Neural cell (in vitro differentiated cells): ENCODE measurements at regions not wholly inside any gene's neighbourhood (a gene's known extent, or its start where the extent isn't known, plus 50 kb on each side); places are given as distances from the start of the nearest gene placed in this dataset.

ENCODE experiments used
- H2AFZ ChIP-seq: fragments of 200-600, 300-800 bp; sonication (generic), shearing (Covaris generic); 2 replicates; pipeline ENCODE4 v1.6.0; 2014; ENCODE audit warnings: low read depth, mild to moderate bottlenecking, antibody characterized with exemption, low read length, moderate library complexity
- H3F3A ChIP-seq: fragments of 200-600 bp; shearing (Covaris generic); 2 replicates; pipeline ENCODE4 v1.6.1; 2016; ENCODE audit warnings: mild to moderate bottlenecking, moderate library complexity, mixed read lengths, antibody characterized with exemption, low read length; ENCODE audit not compliant: insufficient read depth, poor library complexity, severe bottlenecking
- H3K27ac ChIP-seq: fragments of 200-600, 300-800 bp; sonication (generic), shearing (Covaris generic); 2 replicates; pipeline ENCODE4 v1.5.1; 2014; ENCODE audit warnings: mild to moderate bottlenecking, low read length, moderate library complexity
- H3K27me3 ChIP-seq: fragments of 300-800, 200-600 bp; sonication (generic), shearing (Covaris generic); 2 replicates; pipeline ENCODE4 v1.6.0; 2014; ENCODE audit warnings: mild to moderate bottlenecking, low read depth, low read length, moderate library complexity; ENCODE audit not compliant: insufficient read depth
- H3K36me3 ChIP-seq: fragments of 300-800, 200-600 bp; sonication (generic), shearing (Covaris generic); 2 replicates; pipeline ENCODE4 v1.5.1; 2014; ENCODE audit warnings: mild to moderate bottlenecking, antibody characterized with exemption, low read length, moderate library complexity; ENCODE audit not compliant: insufficient read depth
- H3K4me2 ChIP-seq: fragments of 300-800, 200-600 bp; sonication (generic), shearing (Covaris generic); 2 replicates; pipeline ENCODE4 v1.6.0; 2014; ENCODE audit warnings: mild to moderate bottlenecking, low read length
- H3K4me3 ChIP-seq: fragments of 300-800, 200-600 bp; sonication (generic), shearing (Covaris generic); 2 replicates; pipeline ENCODE4 v1.5.1; 2014; ENCODE audit warnings: mild to moderate bottlenecking, low read length, moderate library complexity
- H3K79me2 ChIP-seq: fragments of 200-600 bp; shearing (Covaris generic); replicated peaks from 2 replicates; pipeline ENCODE4 v1.6.0; 2014; ENCODE audit warnings: mild to moderate bottlenecking, low read length, moderate library complexity; ENCODE audit not compliant: insufficient read depth
- H3K9ac ChIP-seq: fragments of 300-800, 200-600 bp; sonication (generic), shearing (Covaris generic); 2 replicates; pipeline ENCODE4 v1.6.1; 2016; ENCODE audit warnings: mild to moderate bottlenecking, low read length, mixed read lengths
- H3K9me2 ChIP-seq: fragments of 200-600 bp; shearing (Covaris generic); 2 replicates; pipeline ENCODE4 v1.6.1; 2016; ENCODE audit warnings: mild to moderate bottlenecking, low read length, mixed read lengths; ENCODE audit not compliant: insufficient read depth
- H3K9me3 ChIP-seq: fragments of 200-600, 300-800 bp; sonication (generic), shearing (Covaris generic); 2 replicates; pipeline ENCODE4 v1.6.1; 2016; ENCODE audit warnings: mild to moderate bottlenecking, mixed run types, low read length, moderate library complexity, mixed read lengths
- H4K20me1 ChIP-seq: fragments of 200-600 bp; shearing (Covaris generic); 2 replicates; pipeline ENCODE4 v1.6.1; 2016; ENCODE audit warnings: mild to moderate bottlenecking, mixed run types; ENCODE audit not compliant: insufficient read depth
- CTCF ChIP-seq: fragments of 450-650 bp; IDR thresholded peaks from 2 replicates; pipeline ENCODE4 v1.5.1; 2014; ENCODE audit warnings: antibody characterized with exemption, mild to moderate bottlenecking, moderate library complexity; ENCODE audit not compliant: poor library complexity, severe bottlenecking
- EP300 ChIP-seq: fragments of 450-650 bp; conservative IDR thresholded peaks from 2 replicates; pipeline ENCODE4 v1.6.1; 2014; ENCODE audit warnings: antibody characterized with exemption, mild to moderate bottlenecking, moderate library complexity; ENCODE audit not compliant: poor library complexity, severe bottlenecking
- EZH2 ChIP-seq: fragments of 200-600, 300-800 bp; shearing (Covaris generic), sonication (generic); IDR thresholded peaks from 2 replicates; pipeline ENCODE4 v1.6.1; 2014; ENCODE audit warnings: antibody characterized with exemption, low read length, borderline replicate concordance, mild to moderate bottlenecking; ENCODE audit not compliant: insufficient read depth, poor library complexity, severe bottlenecking
- MXI1 ChIP-seq: fragments of 450-650 bp; conservative IDR thresholded peaks from 2 replicates; pipeline ENCODE4 v1.6.1; 2014; ENCODE audit warnings: antibody characterized with exemption, mild to moderate bottlenecking; ENCODE audit not compliant: poor library complexity, severe bottlenecking
- POLR2AphosphoS5 ChIP-seq: IDR thresholded peaks from 2 replicates; pipeline ENCODE4 v1.6.1; 2012
- RAD21 ChIP-seq: fragments of 450-650 bp; conservative IDR thresholded peaks from 2 replicates; pipeline ENCODE4 v1.6.1; 2014; ENCODE audit warnings: antibody characterized with exemption, mild to moderate bottlenecking, moderate library complexity
- REST ChIP-seq: IDR thresholded peaks from 2 replicates; pipeline ENCODE4 v1.6.1; 2012; ENCODE audit warnings: borderline replicate concordance
- SMC3 ChIP-seq: fragments of 450-650 bp; conservative IDR thresholded peaks from 2 replicates; pipeline ENCODE4 v1.6.1; 2014; ENCODE audit warnings: antibody characterized with exemption, mild to moderate bottlenecking, moderate library complexity; ENCODE audit not compliant: poor library complexity
- TAF1 ChIP-seq: IDR thresholded peaks from 2 replicates; pipeline ENCODE4 v1.6.1; 2012; ENCODE audit warnings: low read depth

GRCh38 chr2:239574434-239575156 is 173.8 kb upstream of the HDAC4 start:
- Histone ChIP-seq H3K9ac (no peak overlapping the region), H4K20me1 (no peaks in the 10 kb centered on the region), H3K4me3 (no peak overlapping the region), H3K27ac (no peak overlapping the region), H2AFZ (no peak overlapping the region), H3K4me2 (no peak overlapping the region), H3F3A (no peaks in the 10 kb centered on the region), H3K79me2 (no peaks in the 10 kb centered on the region), H3K9me3 (no peaks in the 10 kb centered on the region), H3K36me3 (no peaks in the 10 kb centered on the region), H3K27me3 (no peaks in the 10 kb centered on the region), H3K9me2 (no peaks in the 10 kb centered on the region)
- TF ChIP-seq EZH2: no peak
- no peak for TF ChIP-seq REST
- TF ChIP-seq MXI1: no peak
- TF ChIP-seq POLR2AphosphoS5: no peak
- no peak for TF ChIP-seq TAF1
- TF ChIP-seq SMC3: no peak

- H3K79me2 ChIP-seq: no peaks in the 10 kb centered on the region
- H4K20me1 ChIP-seq: no peaks in the 10 kb centered on the region
- H3K9ac ChIP-seq: no peak overlapping the region
- no peaks in the 10 kb centered on the region for H3F3A ChIP-seq
- no peak overlapping the region for H3K27ac ChIP-seq
- H3K4me3 ChIP-seq: no peak overlapping the region
- H3K4me2 ChIP-seq: no peak overlapping the region
- H2AFZ ChIP-seq: no peak overlapping the region
- TF ChIP-seq RAD21 (no peak), SMC3 (no peak), MXI1 (no peak), EZH2 (no peak), EP300 (no peak), REST (no peak), POLR2AphosphoS5 (no peak), TAF1 (no peak), CTCF (no peak)
- no peaks in the 10 kb centered on the region for H3K36me3 ChIP-seq
- H3K9me2 ChIP-seq: no peaks in the 10 kb centered on the region
- H3K27me3 ChIP-seq: no peaks in the 10 kb centered on the region
- no peaks in the 10 kb centered on the region for H3K9me3 ChIP-seq
These were observed 173.2 kb upstream of the HDAC4 start for GRCh38 chr2:239574054-239574433.
